ENCODE measurements at regions not wholly inside any gene's neighbourhood (a gene's known extent, or its start where the extent isn't known, plus 50 kb on each side); places are given as distances from the start of the nearest gene placed in this dataset.

- TF ChIP-seq CTCF (IDR thresholded peaks at IDR 0.05) (no peak), ZFX (IDR thresholded peaks at IDR 0.05; ENCODE audit: borderline replicate concordance) (no peak)
Observed at GRCh38 chr3:127050733-127051132, 67.8 kb downstream of the PLXNA1 start.
